Suprapubic skin (tissue), 4 donors: ENCODE measurements at regions not wholly inside any gene's neighbourhood (a gene's known extent, or its start where the extent isn't known, plus 50 kb on each side); places are given as distances from the start of the nearest gene placed in this dataset.

ENCODE experiments used
- DNase-seq, 2 donors: peaks; one replicate each; pipeline ENCODE4 v3.0.0-alpha.2; 2019; ENCODE audit warnings: low spot score in 2 of 2
- H3K27ac ChIP-seq: fragments of 200-600 bp; sonication (generic); one replicate; pipeline ENCODE4 v1.5.1; 2019
- H3K27me3 ChIP-seq: fragments of 200-600 bp; sonication (generic); one replicate; pipeline ENCODE4 v1.5.1; 2019
- H3K36me3 ChIP-seq: fragments of 200-600 bp; sonication (generic); one replicate; pipeline ENCODE4 v1.5.1; 2019
- H3K4me1 ChIP-seq: fragments of 200-600 bp; sonication (generic); one replicate; pipeline ENCODE4 v1.5.1; 2019
- H3K4me3 ChIP-seq: fragments of 200-600 bp; sonication (generic); one replicate; pipeline ENCODE4 v1.5.1; 2019; ENCODE audit warnings: mild to moderate bottlenecking
- H3K9me3 ChIP-seq: fragments of 200-600 bp; sonication (generic); one replicate; pipeline ENCODE4 v1.5.1; 2019
- CTCF ChIP-seq, 2 donors: fragments of 200-600 bp in 1 of 2; fragments of 450-650 bp in 1 of 2; sonication (generic) in 1 of 2; IDR thresholded peaks; one replicate each; pipeline ENCODE4 v1.5.1; 2016 to 2019; ENCODE audit warnings: antibody characterized with exemption in 2 of 2, mild to moderate bottlenecking in 1 of 2, moderate library complexity in 1 of 2
- EP300 ChIP-seq: sonication (generic); formaldehyde crosslinking; IDR thresholded peaks from one replicate; pipeline ENCODE4 v1.6.1; 2017; ENCODE audit warnings: antibody characterized with exemption
- POLR2A ChIP-seq, 2 donors: fragments of 450-650 bp; IDR thresholded peaks; one replicate each; pipeline ENCODE4 v1.6.1; 2017; ENCODE audit warnings: antibody characterized with exemption in 2 of 2, mild to moderate bottlenecking in 2 of 2, moderate library complexity in 2 of 2
- POLR2AphosphoS5 ChIP-seq, 3 donors: sonication (generic); formaldehyde crosslinking; IDR thresholded peaks; one replicate each; pipeline ENCODE4 v1.6.1; 2017; ENCODE audit warnings: antibody characterized with exemption in 3 of 3
- WGBS: methylation state at CpG from one replicate; pipeline ENCODE4 v1.1.5; 2018; 5-methylcytosine and 5-hydroxymethylcytosine counted together

- H3K4me3 ChIP-seq: no peak overlapping the region
- DNase-seq: no peak
- H3K27me3 ChIP-seq: no peaks in the 10 kb centered on the region
- no peak overlapping the region for H3K27ac ChIP-seq
- no peaks in the 10 kb centered on the region for H3K9me3 ChIP-seq
- H3K36me3 ChIP-seq: no peaks in the 10 kb centered on the region
- H3K4me1 ChIP-seq: no peaks in the 10 kb centered on the region
- no peak for TF ChIP-seq POLR2AphosphoS5 (IDR thresholded peaks at IDR 0.05)
- TF ChIP-seq EP300: no peak
- no peak for TF ChIP-seq POLR2A (IDR thresholded peaks at IDR 0.05)
- TF ChIP-seq CTCF (IDR thresholded peaks at IDR 0.05): no peak
- 55% methylated on average over 5 of the region's 5 CpGs for WGBS
Measured at GRCh38 chr6:159461266-159461665, 231.8 kb downstream of the SOD2 start.

GRCh38 chr6:159460476-159460875 lies 232.6 kb downstream of the SOD2 start:
- WGBS: 81% methylated on average over 4 of the region's 4 CpGs
- Histone ChIP-seq H3K4me1 (no peaks in the 10 kb centered on the region), H3K9me3 (no peaks in the 10 kb centered on the region), H3K27me3 (no peaks in the 10 kb centered on the region), H3K36me3 (no peaks in the 10 kb centered on the region), H3K27ac (no peak overlapping the region), H3K4me3 (no peak overlapping the region)
- TF ChIP-seq EP300 (no peak), POLR2A (IDR thresholded peaks at IDR 0.05) (no peak), CTCF (IDR thresholded peaks at IDR 0.05) (no peak), POLR2AphosphoS5 (IDR thresholded peaks at IDR 0.05) (no peak)
- no peak for DNase-seq

GRCh38 chr6:159456349-159456748 lies 236.7 kb downstream of the SOD2 start:
- Histone ChIP-seq H3K27me3 (no peaks in the 10 kb centered on the region), H3K27ac (peak overlapping the region; percentile 41), H3K4me1 (no peaks in the 10 kb centered on the region), H3K36me3 (no peaks in the 10 kb centered on the region), H3K4me3 (no peak overlapping the region), H3K9me3 (no peaks in the 10 kb centered on the region)
- WGBS: 26% methylated on average over 2 of the region's 2 CpGs
- DNase-seq: no peak
- no peak for TF ChIP-seq EP300
- no peak for TF ChIP-seq POLR2A (IDR thresholded peaks at IDR 0.05)
- no peak for TF ChIP-seq CTCF (IDR thresholded peaks at IDR 0.05)
- TF ChIP-seq POLR2AphosphoS5 (IDR thresholded peaks at IDR 0.05): no peak

GRCh38 chr6:159455700-159456274 lies 237.3 kb downstream of the SOD2 start:
- Histone ChIP-seq H3K36me3 (no peaks in the 10 kb centered on the region), H3K9me3 (no peaks in the 10 kb centered on the region), H3K27ac (peak overlapping the region; percentile 41), H3K27me3 (no peaks in the 10 kb centered on the region), H3K4me3 (no peak overlapping the region), H3K4me1 (no peaks in the 10 kb centered on the region)
- WGBS: 91% methylated on average over 8 of the region's 15 CpGs
- TF ChIP-seq EP300 (no peak), POLR2AphosphoS5 (IDR thresholded peaks at IDR 0.05) (no peak), POLR2A (IDR thresholded peaks at IDR 0.05) (no peak), CTCF (IDR thresholded peaks at IDR 0.05) (no peak)
- peak in 1 of 2 donors; percentile 68 for DNase-seq

- H3K36me3 ChIP-seq: no peaks in the 10 kb centered on the region
- DNase-seq: no peak
- TF ChIP-seq CTCF (IDR thresholded peaks at IDR 0.05) (no peak), EP300 (no peak), POLR2A (IDR thresholded peaks at IDR 0.05) (no peak), POLR2AphosphoS5 (IDR thresholded peaks at IDR 0.05) (no peak)
- H3K9me3 ChIP-seq: no peaks in the 10 kb centered on the region
- no peak overlapping the region for H3K4me3 ChIP-seq
- no peaks in the 10 kb centered on the region for H3K27me3 ChIP-seq
- no peaks in the 10 kb centered on the region for H3K4me1 ChIP-seq
- no peak overlapping the region for H3K27ac ChIP-seq
- 45% methylated on average over 3 of the region's 3 CpGs for WGBS
Measured at GRCh38 chr6:159450815-159451465, 242.1 kb downstream of the SOD2 start.
